H9 (cell line): ENCODE measurements at regions not wholly inside any gene's neighbourhood (a gene's known extent, or its start where the extent isn't known, plus 50 kb on each side); places are given as distances from the start of the nearest gene placed in this dataset.

Experiments
- DNase-seq: peaks from one replicate; pipeline ENCODE4 v3.0.0-alpha.2; 2017
- H2AFZ ChIP-seq: one replicate; pipeline ENCODE4 v1.6.1; 2013; ENCODE audit warnings: mild to moderate bottlenecking, low read length, control low read depth, moderate library complexity
- H2AK5ac ChIP-seq: 2 replicates; pipeline ENCODE4 v1.6.1; 2013; ENCODE audit warnings: low read length, control low read depth, mixed read lengths; ENCODE audit not compliant: insufficient read length
- H2BK120ac ChIP-seq: one replicate; pipeline ENCODE4 v1.6.1; 2013; ENCODE audit warnings: low read depth, mild to moderate bottlenecking, low read length, control low read depth, inconsistent platforms; ENCODE audit not compliant: poor library complexity, severe bottlenecking
- H2BK12ac ChIP-seq: 2 replicates; pipeline ENCODE4 v1.6.1; 2013; ENCODE audit warnings: low read length, control low read depth, mixed read lengths, low read depth; ENCODE audit not compliant: insufficient read length
- H2BK15ac ChIP-seq: 2 replicates; pipeline ENCODE4 v1.6.1; 2013; ENCODE audit warnings: low read depth, low read length, control low read depth
- H2BK20ac ChIP-seq: one replicate; pipeline ENCODE4 v1.6.1; 2013; ENCODE audit warnings: low read depth, mild to moderate bottlenecking, low read length, control low read depth, inconsistent platforms; ENCODE audit not compliant: poor library complexity, severe bottlenecking
- H2BK5ac ChIP-seq: 2 replicates; pipeline ENCODE4 v1.6.1; 2013; ENCODE audit warnings: low read length, control low read depth, mixed read lengths; ENCODE audit not compliant: insufficient read length
- H3K14ac ChIP-seq: 2 replicates; pipeline ENCODE4 v1.6.1; 2013; ENCODE audit warnings: low read length, control low read depth; ENCODE audit not compliant: insufficient read depth
- H3K18ac ChIP-seq: 2 replicates; pipeline ENCODE4 v1.6.1; 2013; ENCODE audit warnings: low read depth, mild to moderate bottlenecking, mixed read lengths, low read length, control low read depth; ENCODE audit not compliant: insufficient read length
- H3K23ac ChIP-seq: 2 replicates; pipeline ENCODE4 v1.6.1; 2013; ENCODE audit warnings: low read length, control low read depth, mixed read lengths, low read depth; ENCODE audit not compliant: insufficient read length
- H3K23me2 ChIP-seq: 2 replicates; pipeline ENCODE4 v1.6.1; 2013; ENCODE audit warnings: low read depth, mild to moderate bottlenecking, mixed read lengths, low read length, control low read depth; ENCODE audit not compliant: insufficient read length, poor library complexity, severe bottlenecking
- H3K27ac ChIP-seq: 2 replicates; pipeline ENCODE4 v1.5.1; 2013; ENCODE audit warnings: low read length, control low read depth, mixed read lengths, low read depth; ENCODE audit not compliant: insufficient read length
- H3K27me3 ChIP-seq: 2 replicates; pipeline ENCODE4 v1.6.1; 2013; ENCODE audit warnings: low read length, control low read depth, inconsistent platforms; ENCODE audit not compliant: insufficient read depth
- H3K4ac ChIP-seq: 2 replicates; pipeline ENCODE4 v1.6.1; 2013; ENCODE audit warnings: low read depth, mild to moderate bottlenecking, control low read depth, inconsistent platforms, low read length, moderate library complexity
- H3K4me1 ChIP-seq: 2 replicates; pipeline ENCODE4 v1.6.1; 2013; ENCODE audit warnings: low read length, control low read depth, inconsistent platforms; ENCODE audit not compliant: insufficient read depth
- H3K4me2 ChIP-seq: 2 replicates; pipeline ENCODE4 v1.6.1; 2013; ENCODE audit warnings: low read length, control low read depth, mixed read lengths; ENCODE audit not compliant: insufficient read length, insufficient read depth
- H3K56ac ChIP-seq: 2 replicates; pipeline ENCODE4 v1.6.1; 2013; ENCODE audit warnings: low read depth, mild to moderate bottlenecking, mixed read lengths, low read length, control low read depth; ENCODE audit not compliant: insufficient read length
- H3K79me1 ChIP-seq: 2 replicates; pipeline ENCODE4 v1.6.1; 2013; ENCODE audit warnings: low read depth, mild to moderate bottlenecking, moderate library complexity, low read length, control low read depth, inconsistent platforms; ENCODE audit not compliant: insufficient read depth, poor library complexity, severe bottlenecking
- H3K79me2 ChIP-seq: 2 replicates; pipeline ENCODE4 v1.6.1; 2013; ENCODE audit warnings: low read length, control low read depth, inconsistent platforms; ENCODE audit not compliant: insufficient read depth
- H3K9ac ChIP-seq: 2 replicates; pipeline ENCODE4 v1.6.1; 2013; ENCODE audit warnings: low read length, control low read depth, mixed read lengths; ENCODE audit not compliant: insufficient read length; ENCODE audit errors: extremely low read depth
- H3K9me3 ChIP-seq: one replicate; pipeline ENCODE4 v1.6.1; 2013; ENCODE audit warnings: low read depth, low read length, inconsistent platforms; ENCODE audit not compliant: control insufficient read depth
- H3T11ph ChIP-seq: one replicate; pipeline ENCODE4 v1.6.1; 2013; ENCODE audit warnings: mild to moderate bottlenecking, low read length, control low read depth, inconsistent platforms
- H4K20me1 ChIP-seq: one replicate; pipeline ENCODE4 v1.6.1; 2013; ENCODE audit not compliant: control insufficient read depth, insufficient read length, insufficient read depth
- H4K5ac ChIP-seq: 2 replicates; pipeline ENCODE4 v1.6.1; 2013; ENCODE audit warnings: low read depth, mild to moderate bottlenecking, mixed read lengths, low read length, control low read depth; ENCODE audit not compliant: insufficient read length
- H4K8ac ChIP-seq: replicated peaks from 2 replicates; pipeline ENCODE4 v1.6.1; 2013; ENCODE audit warnings: low read length, control low read depth, mixed read lengths, low read depth; ENCODE audit not compliant: insufficient read length
- H4K91ac ChIP-seq: 2 replicates; pipeline ENCODE4 v1.6.1; 2013; ENCODE audit warnings: low read depth, mild to moderate bottlenecking, moderate library complexity, mixed read lengths, low read length, control low read depth; ENCODE audit not compliant: insufficient read length
- H3K27ac Mint-ChIP-seq, 3 experiments: 2 replicates in 2 of 3; 3 replicates in 1 of 3; pipeline ENCODE4 v1.8.0; 2020 to 2021; ENCODE audit warnings: mixed read lengths in 3 of 3, mild to moderate bottlenecking in 1 of 3, moderate library complexity in 1 of 3
- H3K27me3 Mint-ChIP-seq: 2 replicates; pipeline ENCODE4 v1.8.0; 2021; ENCODE audit warnings: low read depth, mild to moderate bottlenecking, moderate library complexity, mixed read lengths
- H3K36me3 Mint-ChIP-seq, 3 experiments: 2 replicates in 2 of 3; 3 replicates in 1 of 3; pipeline ENCODE4 v1.8.0; 2020 to 2021; ENCODE audit warnings: low read depth in 3 of 3, mixed read lengths in 3 of 3; ENCODE audit not compliant: insufficient read depth in 1 of 3
- H3K4me1 Mint-ChIP-seq, 2 experiments: 2 replicates each; pipeline ENCODE4 v1.8.0; 2020; ENCODE audit warnings: mixed read lengths in 2 of 2
- H3K4me3 Mint-ChIP-seq, 2 experiments: 2 replicates in 1 of 2; 3 replicates in 1 of 2; pipeline ENCODE4 v1.8.0; 2020 to 2021; ENCODE audit warnings: mild to moderate bottlenecking in 2 of 2, mixed read lengths in 2 of 2, moderate library complexity in 1 of 2
- H3K9me3 Mint-ChIP-seq, 2 experiments: 2 replicates in 1 of 2; 3 replicates in 1 of 2; pipeline ENCODE4 v1.8.0; 2020; ENCODE audit warnings: mild to moderate bottlenecking in 2 of 2, mixed read lengths in 2 of 2, moderate library complexity in 1 of 2
- CTCF ChIP-seq: fragments of 200-600 bp; sonication (generic); conservative IDR thresholded peaks from 3 replicates; pipeline ENCODE4 v1.8.0; 2021; ENCODE audit warnings: antibody characterized with exemption, mild to moderate bottlenecking
- WGBS: extraction: QIAGEN DNeasy Blood & Tissue Kit; methylation state at CpG from one replicate; pipeline ENCODE4 v1.1.7; 2013; ENCODE audit warnings: missing lambda C conversion rate, low lambda C conversion rate, mixed read lengths; ENCODE audit not compliant: insufficient read length; ENCODE audit errors: extremely low coverage; 5-methylcytosine and 5-hydroxymethylcytosine counted together

- no peak for DNase-seq
- Mint-ChIP-seq H3K36me3 (peaks cover 0 to 6% (median 5%) of the 10 kb centered on the region in 3 experiments; a peak in 3 of 7 replicates), H3K27me3 (peaks cover 1% of the 10 kb centered on the region; the same call in 1 of the 2 replicates), H3K27ac (no peak overlapping the region), H3K4me1 (peaks cover 10 to 25% of the 10 kb centered on the region in 2 experiments; a peak in 3 of 4 replicates), H3K4me3 (no peak overlapping the region), H3K9me3 (peaks cover 0 to 7% of the 10 kb centered on the region in 2 experiments; a peak in 2 of 5 replicates)
- no peak for TF ChIP-seq CTCF
- Histone ChIP-seq H3K9ac (no peak overlapping the region), H2AK5ac (no peak overlapping the region), H3K14ac (no peak overlapping the region), H3K27ac (no peak overlapping the region), H2BK20ac (no peak overlapping the region), H3K23me2 (no peaks in the 10 kb centered on the region), H2BK5ac (no peak overlapping the region), H3T11ph (no peak overlapping the region), H3K9me3 (no peaks in the 10 kb centered on the region), H2BK15ac (no peak overlapping the region), H3K4ac (no peak overlapping the region), H3K23ac (no peak overlapping the region), H4K91ac (no peak overlapping the region), H4K5ac (no peak overlapping the region), H3K4me1 (no peaks in the 10 kb centered on the region; the same call in 1 of the 2 replicates), H3K79me2 (no peaks in the 10 kb centered on the region), H3K27me3 (no peaks in the 10 kb centered on the region), H3K79me1 (no peaks in the 10 kb centered on the region), H4K8ac (no peak overlapping the region), H2AFZ (no peak overlapping the region), H3K4me2 (no peak overlapping the region), H2BK12ac (no peak overlapping the region), H4K20me1 (no peaks in the 10 kb centered on the region), H2BK120ac (no peak overlapping the region), H3K18ac (no peak overlapping the region), H3K56ac (no peak overlapping the region)
- WGBS = no CpG with 5 or more reads among the region's 3 CpGs
These were observed 427.1 kb upstream of the SEL1L start for GRCh38 chr14:81960781-81961180.
